GM18858 (cell line): ENCODE measurements at regions not wholly inside any gene's neighbourhood (a gene's known extent, or its start where the extent isn't known, plus 50 kb on each side); places are given as distances from the start of the nearest gene placed in this dataset.
"Not testable (repeated sequence)": the region's sequence is repeated elsewhere in the genome, so short reads cannot be mapped to it uniquely, and the experiment has no call there.

ENCODE experiments used
- ATAC-seq: cut with Tn5 transposase; IDR thresholded peaks from one replicate; pipeline ENCODE4 v1.9.1; 2021; ENCODE audit not compliant: unreplicated experiment

GRCh38 chr4:112708772-112709171 lies 71.8 kb downstream of the LARP7 start:
- no peak for ATAC-seq

- ATAC-seq, result no peak
Observed at GRCh38 chr4:112714922-112715901, 78.3 kb downstream of the LARP7 start.

GRCh38 chr4:112717856-112718255 lies 80.9 kb downstream of the LARP7 start:
- no peak for ATAC-seq

- ATAC-seq, result no peak
Observed at GRCh38 chr4:112721627-112722026, 84.7 kb downstream of the LARP7 start.

GRCh38 chr4:112726041-112726440 lies 89.1 kb downstream of the LARP7 start:
- ATAC-seq, result no peak

GRCh38 chr4:112727728-112728127 lies 90.8 kb downstream of the LARP7 start:
- ATAC-seq, result not testable (repeated sequence)

- ATAC-seq, result no peak
Observed at GRCh38 chr4:112731715-112732114, 94.8 kb downstream of the LARP7 start.

GRCh38 chr4:112732142-112732541 lies 95.2 kb downstream of the LARP7 start:
- no peak for ATAC-seq

- ATAC-seq, result peak; percentile 79
Observed at GRCh38 chr4:112735474-112735951, 98.6 kb downstream of the LARP7 start.

- ATAC-seq, result peak; percentile 33
Observed at GRCh38 chr4:112736718-112737135, 99.8 kb downstream of the LARP7 start.

GRCh38 chr4:112739442-112739841 lies 102.5 kb downstream of the LARP7 start:
- ATAC-seq, result no peak

GRCh38 chr4:112747036-112747435 lies 110.1 kb downstream of the LARP7 start:
- no peak for ATAC-seq

GRCh38 chr4:112748352-112748878 lies 111.5 kb downstream of the LARP7 start:
- no peak for ATAC-seq

GRCh38 chr4:112750749-112751148 lies 113.8 kb downstream of the LARP7 start:
- not testable (repeated sequence) for ATAC-seq

GRCh38 chr4:112751447-112751846 lies 114.5 kb downstream of the LARP7 start:
- no peak for ATAC-seq

- ATAC-seq, result no peak
Observed at GRCh38 chr4:112752061-112752460, 115.1 kb downstream of the LARP7 start.

- no peak for ATAC-seq
Observed at GRCh38 chr4:112752510-112752909, 115.6 kb downstream of the LARP7 start.

- ATAC-seq, result no peak
Observed at GRCh38 chr4:112753333-112753732, 116.4 kb downstream of the LARP7 start.

GRCh38 chr4:112759313-112759712 lies 122.4 kb downstream of the LARP7 start:
- no peak for ATAC-seq

- peak; percentile 81 for ATAC-seq
Observed at GRCh38 chr4:112765317-112765974, 128.5 kb downstream of the LARP7 start.

- no peak for ATAC-seq
Observed at GRCh38 chr4:112766422-112766821, 129.5 kb downstream of the LARP7 start.

GRCh38 chr4:112767386-112767785 lies 130.4 kb downstream of the LARP7 start:
- no peak for ATAC-seq
